HG02981 (cell line): ENCODE measurements at regions not wholly inside any gene's neighbourhood (a gene's known extent, or its start where the extent isn't known, plus 50 kb on each side); places are given as distances from the start of the nearest gene placed in this dataset.

Experiments
- ATAC-seq: cut with Tn5 transposase; IDR thresholded peaks from one replicate; pipeline ENCODE4 v1.9.1; 2021; ENCODE audit warnings: mild to moderate bottlenecking, moderate library complexity; ENCODE audit not compliant: unreplicated experiment

- no peak for ATAC-seq
These were observed 413.0 kb downstream of the CDH2 start for GRCh38 chr18:27763936-27764335.

GRCh38 chr18:27763341-27763740, 413.6 kb downstream of the CDH2 start:
- ATAC-seq, result no peak

- ATAC-seq, result no peak
These were observed 414.9 kb downstream of the CDH2 start for GRCh38 chr18:27762054-27762453.

GRCh38 chr18:27752944-27753343, 424.0 kb downstream of the CDH2 start:
- ATAC-seq, result no peak

- ATAC-seq, result no peak
These were observed 426.0 kb downstream of the CDH2 start for GRCh38 chr18:27750923-27751322.

- no peak for ATAC-seq
These were observed 426.9 kb downstream of the CDH2 start for GRCh38 chr18:27750014-27750413.

- no peak for ATAC-seq
These were observed 427.7 kb downstream of the CDH2 start for GRCh38 chr18:27749194-27749593.

GRCh38 chr18:27746241-27746640, 430.7 kb downstream of the CDH2 start:
- ATAC-seq, result no peak

GRCh38 chr18:27735117-27735516, 441.8 kb downstream of the CDH2 start:
- no peak for ATAC-seq

GRCh38 chr18:27731211-27731610, 445.7 kb downstream of the CDH2 start:
- no peak for ATAC-seq

GRCh38 chr18:27728659-27729058, 448.3 kb downstream of the CDH2 start:
- ATAC-seq, result no peak

GRCh38 chr18:27724362-27724761, 452.6 kb downstream of the CDH2 start:
- ATAC-seq, result no peak

- ATAC-seq, result no peak
These were observed 453.8 kb downstream of the CDH2 start for GRCh38 chr18:27723168-27723567.

GRCh38 chr18:27719680-27720079, 457.2 kb downstream of the CDH2 start:
- no peak for ATAC-seq

- no peak for ATAC-seq
These were observed 459.1 kb downstream of the CDH2 start for GRCh38 chr18:27717816-27718215.

GRCh38 chr18:27717250-27717649, 459.7 kb downstream of the CDH2 start:
- ATAC-seq, result no peak

- ATAC-seq, result no peak
These were observed 461.2 kb downstream of the CDH2 start for GRCh38 chr18:27715751-27716150.

- no peak for ATAC-seq
These were observed 463.2 kb downstream of the CDH2 start for GRCh38 chr18:27713738-27714095.

GRCh38 chr18:27713037-27713737, 463.7 kb downstream of the CDH2 start:
- ATAC-seq, result no peak

- ATAC-seq, result no peak
These were observed 464.9 kb downstream of the CDH2 start for GRCh38 chr18:27712066-27712465.

GRCh38 chr18:27711382-27711781, 465.5 kb downstream of the CDH2 start:
- ATAC-seq, result no peak

GRCh38 chr18:27709344-27709743, 467.6 kb downstream of the CDH2 start:
- ATAC-seq, result no peak

GRCh38 chr18:27707201-27707600, 469.7 kb downstream of the CDH2 start:
- no peak for ATAC-seq
